ENCODE measurements at regions not wholly inside any gene's neighbourhood (a gene's known extent, or its start where the extent isn't known, plus 50 kb on each side); places are given as distances from the start of the nearest gene placed in this dataset.

DNA sequence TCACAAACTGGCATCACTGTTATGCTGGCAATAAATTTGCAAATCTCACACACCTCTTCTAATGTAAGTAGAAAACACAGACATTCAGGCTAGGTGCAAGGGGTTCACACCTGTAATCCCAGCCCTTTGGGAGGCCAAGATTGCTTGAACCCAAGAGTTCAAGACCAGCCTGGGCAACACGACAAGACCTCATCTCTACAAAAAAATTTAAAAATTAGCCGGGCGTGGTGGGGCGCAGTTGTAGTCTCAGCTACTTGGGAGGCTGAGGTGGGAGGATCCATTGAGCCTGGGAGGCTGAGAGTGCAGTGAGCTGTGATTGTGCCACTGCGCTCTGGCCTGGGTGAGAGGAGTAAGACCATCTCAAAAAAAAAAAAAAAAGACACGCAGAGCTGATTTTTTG lies 83.1 kb upstream of the ENPP6 start:
- no peak overlapping the region for H2AFZ ChIP-seq (ENCODE audit: low read depth, low read length, severe bottlenecking)
- peaks cover 5% of the 10 kb centered on the region; the same call in 1 of the 2 replicates for H3F3A ChIP-seq (ENCODE audit: insufficient read depth)
- H3K4me3 ChIP-seq (ENCODE audit: insufficient read depth, low read length, poor library complexity, severe bottlenecking): no peak overlapping the region
- H3K36me3 ChIP-seq (ENCODE audit: low read length): no peaks in the 10 kb centered on the region; the same call in 1 of the 2 replicates
- no peaks in the 10 kb centered on the region; the same call in 1 of the 2 replicates for H3K9me3 ChIP-seq (ENCODE audit: insufficient read depth, low read length)
- no peak overlapping the region for H3K9ac ChIP-seq (ENCODE audit: low read length)
- H3K79me2 ChIP-seq (ENCODE audit: insufficient read depth, low read length): no peaks in the 10 kb centered on the region
- H3K4me2 ChIP-seq (ENCODE audit: low read depth, low read length, poor library complexity, severe bottlenecking): no peak overlapping the region
- no peaks in the 10 kb centered on the region for H3K9me2 ChIP-seq (replicated peaks; ENCODE audit: insufficient read depth, low read length)
- H3K27ac ChIP-seq (ENCODE audit: low read depth, low read length): no peak overlapping the region
- H3K27me3 ChIP-seq (ENCODE audit: low read length): no peaks in the 10 kb centered on the region
- H4K20me1 ChIP-seq (ENCODE audit: low read depth, low read length): no peaks in the 10 kb centered on the region
- TF ChIP-seq EZH2phosphoT487 (conservative IDR thresholded peaks at IDR 0.05; ENCODE audit: low read length): no peak
- TF ChIP-seq, protein P1, sequence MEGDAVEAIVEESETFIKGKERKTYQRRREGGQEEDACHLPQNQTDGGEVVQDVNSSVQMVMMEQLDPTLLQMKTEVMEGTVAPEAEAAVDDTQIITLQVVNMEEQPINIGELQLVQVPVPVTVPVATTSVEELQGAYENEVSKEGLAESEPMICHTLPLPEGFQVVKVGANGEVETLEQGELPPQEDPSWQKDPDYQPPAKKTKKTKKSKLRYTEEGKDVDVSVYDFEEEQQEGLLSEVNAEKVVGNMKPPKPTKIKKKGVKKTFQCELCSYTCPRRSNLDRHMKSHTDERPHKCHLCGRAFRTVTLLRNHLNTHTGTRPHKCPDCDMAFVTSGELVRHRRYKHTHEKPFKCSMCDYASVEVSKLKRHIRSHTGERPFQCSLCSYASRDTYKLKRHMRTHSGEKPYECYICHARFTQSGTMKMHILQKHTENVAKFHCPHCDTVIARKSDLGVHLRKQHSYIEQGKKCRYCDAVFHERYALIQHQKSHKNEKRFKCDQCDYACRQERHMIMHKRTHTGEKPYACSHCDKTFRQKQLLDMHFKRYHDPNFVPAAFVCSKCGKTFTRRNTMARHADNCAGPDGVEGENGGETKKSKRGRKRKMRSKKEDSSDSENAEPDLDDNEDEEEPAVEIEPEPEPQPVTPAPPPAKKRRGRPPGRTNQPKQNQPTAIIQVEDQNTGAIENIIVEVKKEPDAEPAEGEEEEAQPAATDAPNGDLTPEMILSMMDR (IDR thresholded peaks at IDR 0.05; ENCODE audit: insufficient read depth, low read length, poor library complexity, severe bottlenecking): no peak

DNA sequence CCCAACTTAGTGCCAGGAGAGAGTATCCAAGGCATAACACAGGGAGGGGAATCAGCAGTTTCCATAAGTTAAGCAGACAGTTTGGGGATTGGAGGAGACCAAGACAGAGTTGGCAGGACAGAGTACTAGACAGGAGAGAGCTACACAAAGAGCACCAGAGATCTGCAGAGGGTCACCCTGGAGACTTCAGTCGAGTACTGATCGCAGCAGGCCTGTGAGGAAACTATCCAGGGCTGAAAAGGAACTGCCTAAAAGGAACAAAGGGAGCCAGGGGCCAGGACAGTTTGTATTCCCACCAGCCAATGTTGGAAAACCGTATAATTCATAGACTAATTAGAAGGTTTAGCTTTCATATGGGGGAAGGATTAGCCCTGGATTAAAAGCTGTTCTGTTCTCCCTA lies 80.6 kb upstream of the ENPP6 start:
- no peaks in the 10 kb centered on the region for H4K20me1 ChIP-seq (ENCODE audit: low read depth, low read length)
- H3F3A ChIP-seq (ENCODE audit: insufficient read depth): no peaks in the 10 kb centered on the region
- H3K36me3 ChIP-seq (ENCODE audit: low read length): no peaks in the 10 kb centered on the region; the same call in 1 of the 2 replicates
- H3K27ac ChIP-seq (ENCODE audit: low read depth, low read length): no peak overlapping the region
- no peaks in the 10 kb centered on the region for H3K79me2 ChIP-seq (ENCODE audit: insufficient read depth, low read length)
- H3K9me2 ChIP-seq (replicated peaks; ENCODE audit: insufficient read depth, low read length): no peaks in the 10 kb centered on the region
- H3K4me3 ChIP-seq (ENCODE audit: insufficient read depth, low read length, poor library complexity, severe bottlenecking): no peak overlapping the region
- H3K27me3 ChIP-seq (ENCODE audit: low read length): no peaks in the 10 kb centered on the region
- no peaks in the 10 kb centered on the region for H3K9me3 ChIP-seq (ENCODE audit: insufficient read depth, low read length)
- no peak overlapping the region for H3K9ac ChIP-seq (ENCODE audit: low read length)
- no peak overlapping the region for H2AFZ ChIP-seq (ENCODE audit: low read depth, low read length, severe bottlenecking)
- H3K4me2 ChIP-seq (ENCODE audit: low read depth, low read length, poor library complexity, severe bottlenecking): no peak overlapping the region
- TF ChIP-seq, protein P1 (IDR thresholded peaks at IDR 0.05; ENCODE audit: insufficient read depth, low read length, poor library complexity, severe bottlenecking): no peak
- TF ChIP-seq EZH2phosphoT487 (conservative IDR thresholded peaks at IDR 0.05; ENCODE audit: low read length): no peak

DNA sequence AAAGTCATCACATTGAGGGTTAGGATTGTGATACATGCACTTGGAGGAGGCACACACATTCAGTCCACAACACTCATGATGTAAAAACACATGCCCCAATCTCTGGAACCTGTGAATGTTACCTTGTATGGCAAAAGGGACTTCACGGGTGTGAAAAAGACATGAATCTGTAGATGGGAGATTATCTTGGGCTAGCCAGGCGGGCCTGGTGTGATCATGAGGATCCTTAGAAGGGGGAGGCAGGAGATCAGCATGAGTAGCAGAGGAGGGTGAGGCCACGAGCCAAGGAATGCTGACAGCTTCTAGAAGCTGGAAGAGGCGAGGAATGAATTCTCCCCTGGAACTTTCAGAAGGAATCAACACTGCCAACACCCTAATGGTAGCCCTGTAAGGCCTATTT lies 77.5 kb upstream of the ENPP6 start:
- no peaks in the 10 kb centered on the region for H3K36me3 ChIP-seq (ENCODE audit: low read length)
- no peak overlapping the region for H3K9ac ChIP-seq (ENCODE audit: low read length)
- H3K79me2 ChIP-seq (ENCODE audit: insufficient read depth, low read length): no peaks in the 10 kb centered on the region
- no peaks in the 10 kb centered on the region for H3F3A ChIP-seq (ENCODE audit: insufficient read depth)
- H2AFZ ChIP-seq (ENCODE audit: low read depth, low read length, severe bottlenecking): no peak overlapping the region
- no peak overlapping the region for H3K4me3 ChIP-seq (ENCODE audit: insufficient read depth, low read length, poor library complexity, severe bottlenecking)
- no peaks in the 10 kb centered on the region for H3K9me2 ChIP-seq (replicated peaks; ENCODE audit: insufficient read depth, low read length)
- H3K4me2 ChIP-seq (ENCODE audit: low read depth, low read length, poor library complexity, severe bottlenecking): no peak overlapping the region
- no peak overlapping the region for H3K27ac ChIP-seq (ENCODE audit: low read depth, low read length)
- no peaks in the 10 kb centered on the region for H3K9me3 ChIP-seq (ENCODE audit: insufficient read depth, low read length)
- TF ChIP-seq, protein P1 (IDR thresholded peaks at IDR 0.05; ENCODE audit: insufficient read depth, low read length, poor library complexity, severe bottlenecking): no peak
- no peak for TF ChIP-seq EZH2phosphoT487 (conservative IDR thresholded peaks at IDR 0.05; ENCODE audit: low read length)
- H3K27me3 ChIP-seq (ENCODE audit: low read length): no peaks in the 10 kb centered on the region
- H4K20me1 ChIP-seq (ENCODE audit: low read depth, low read length): no peaks in the 10 kb centered on the region

All from SU-DHL-6 (cell line).